ENCODE measurements at regions not wholly inside any gene's neighbourhood (a gene's known extent, or its start where the extent isn't known, plus 50 kb on each side); places are given as distances from the start of the nearest gene placed in this dataset.

DNA sequence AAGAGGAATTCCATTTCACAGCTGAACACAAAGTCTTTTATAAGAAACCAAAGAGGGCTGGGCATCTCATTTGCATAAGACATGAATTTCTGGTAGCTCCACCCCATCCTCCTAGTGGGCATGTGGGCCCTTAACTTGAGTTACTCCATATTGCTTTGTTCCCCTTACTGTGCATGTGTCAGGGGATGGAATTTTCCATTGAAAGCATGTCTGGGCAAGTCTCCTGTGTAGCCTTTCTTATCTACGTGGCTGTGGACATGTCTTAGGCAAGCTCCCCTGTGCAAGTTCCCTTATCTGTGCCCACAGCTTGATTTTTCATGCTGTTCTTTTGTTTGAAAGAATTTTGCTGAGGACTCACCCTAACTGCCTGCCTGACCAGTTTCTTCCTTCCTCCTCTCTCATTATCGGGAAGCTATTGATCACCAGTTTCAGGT lies 123.5 kb upstream of the JADE1 start (continued):
- TF ChIP-seq, protein P1, sequence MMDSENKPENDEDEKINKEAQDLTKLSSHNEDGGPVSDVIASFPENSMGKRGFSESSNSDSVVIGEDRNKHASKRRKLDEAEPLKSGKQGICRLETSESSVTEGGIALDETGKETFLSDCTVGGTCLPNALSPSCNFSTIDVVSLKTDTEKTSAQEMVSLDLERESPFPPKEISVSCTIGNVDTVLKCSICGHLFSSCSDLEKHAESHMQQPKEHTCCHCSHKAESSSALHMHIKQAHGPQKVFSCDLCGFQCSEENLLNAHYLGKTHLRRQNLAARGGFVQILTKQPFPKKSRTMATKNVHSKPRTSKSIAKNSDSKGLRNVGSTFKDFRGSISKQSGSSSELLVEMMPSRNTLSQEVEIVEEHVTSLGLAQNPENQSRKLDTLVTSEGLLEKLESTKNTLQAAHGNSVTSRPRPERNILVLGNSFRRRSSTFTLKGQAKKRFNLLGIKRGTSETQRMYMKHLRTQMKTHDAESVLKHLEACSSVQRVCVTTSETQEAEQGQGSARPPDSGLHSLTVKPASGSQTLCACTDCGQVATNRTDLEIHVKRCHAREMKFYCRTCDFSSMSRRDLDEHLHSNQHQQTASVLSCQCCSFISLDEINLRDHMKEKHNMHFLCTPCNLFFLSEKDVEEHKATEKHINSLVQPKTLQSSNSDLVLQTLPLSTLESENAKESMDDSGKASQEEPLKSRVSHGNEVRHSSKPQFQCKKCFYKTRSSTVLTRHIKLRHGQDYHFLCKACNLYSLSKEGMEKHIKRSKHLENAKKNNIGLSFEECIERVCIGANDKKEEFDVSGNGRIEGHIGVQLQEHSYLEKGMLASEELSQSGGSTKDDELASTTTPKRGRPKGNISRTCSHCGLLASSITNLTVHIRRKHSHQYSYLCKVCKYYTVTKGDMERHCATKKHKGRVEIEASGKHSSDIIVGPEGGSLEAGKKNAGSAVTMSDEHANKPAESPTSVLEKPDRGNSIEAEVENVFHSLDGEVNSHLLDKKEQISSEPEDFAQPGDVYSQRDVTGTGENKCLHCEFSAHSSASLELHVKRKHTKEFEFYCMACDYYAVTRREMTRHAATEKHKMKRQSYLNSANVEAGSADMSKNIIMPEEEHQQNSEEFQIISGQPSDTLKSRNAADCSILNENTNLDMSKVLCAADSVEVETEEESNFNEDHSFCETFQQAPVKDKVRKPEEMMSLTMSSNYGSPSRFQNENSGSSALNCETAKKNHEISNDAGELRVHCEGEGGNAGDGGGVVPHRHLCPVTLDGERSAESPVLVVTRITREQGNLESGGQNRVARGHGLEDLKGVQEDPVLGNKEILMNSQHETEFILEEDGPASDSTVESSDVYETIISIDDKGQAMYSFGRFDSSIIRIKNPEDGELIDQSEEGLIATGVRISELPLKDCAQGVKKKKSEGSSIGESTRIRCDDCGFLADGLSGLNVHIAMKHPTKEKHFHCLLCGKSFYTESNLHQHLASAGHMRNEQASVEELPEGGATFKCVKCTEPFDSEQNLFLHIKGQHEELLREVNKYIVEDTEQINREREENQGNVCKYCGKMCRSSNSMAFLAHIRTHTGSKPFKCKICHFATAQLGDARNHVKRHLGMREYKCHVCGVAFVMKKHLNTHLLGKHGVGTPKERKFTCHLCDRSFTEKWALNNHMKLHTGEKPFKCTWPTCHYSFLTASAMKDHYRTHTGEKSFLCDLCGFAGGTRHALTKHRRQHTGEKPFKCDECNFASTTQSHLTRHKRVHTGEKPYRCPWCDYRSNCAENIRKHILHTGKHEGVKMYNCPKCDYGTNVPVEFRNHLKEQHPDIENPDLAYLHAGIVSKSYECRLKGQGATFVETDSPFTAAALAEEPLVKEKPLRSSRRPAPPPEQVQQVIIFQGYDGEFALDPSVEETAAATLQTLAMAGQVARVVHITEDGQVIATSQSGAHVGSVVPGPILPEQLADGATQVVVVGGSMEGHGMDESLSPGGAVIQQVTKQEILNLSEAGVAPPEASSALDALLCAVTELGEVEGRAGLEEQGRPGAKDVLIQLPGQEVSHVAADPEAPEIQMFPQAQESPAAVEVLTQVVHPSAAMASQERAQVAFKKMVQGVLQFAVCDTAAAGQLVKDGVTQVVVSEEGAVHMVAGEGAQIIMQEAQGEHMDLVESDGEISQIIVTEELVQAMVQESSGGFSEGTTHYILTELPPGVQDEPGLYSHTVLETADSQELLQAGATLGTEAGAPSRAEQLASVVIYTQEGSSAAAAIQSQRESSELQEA (IDR thresholded peaks at IDR 0.05; ENCODE audit: low read depth) = no peak
- TF ChIP-seq LEF1 (IDR thresholded peaks at IDR 0.05) (peak; percentile 52; the same call in 1 of the 2 replicates), SIN3A (IDR thresholded peaks at IDR 0.05; ENCODE audit: borderline replicate concordance in 2 of 2, control insufficient read depth in 1 of 2, low read depth in 2 of 2, low read length in 2 of 2) (no peak), BCOR (IDR thresholded peaks at IDR 0.05) (no peak), ZNF79 (CRISPR knock-in tag; IDR thresholded peaks at IDR 0.05; ENCODE audit: low read depth) (no peak), EP400 (IDR thresholded peaks at IDR 0.05) (peak; percentile 42; the same call in 1 of the 2 replicates), ZNF583 (CRISPR knock-in tag; IDR thresholded peaks at IDR 0.05) (peak; percentile 93; the same call in 1 of the 2 replicates), CBFA2T3 (IDR thresholded peaks at IDR 0.05) (peak; percentile 93), PTRF (tag; IDR thresholded peaks at IDR 0.05) (peak; percentile 63), SMARCA4 (IDR thresholded peaks at IDR 0.05) (peak; percentile 71), GATAD2A (IDR thresholded peaks at IDR 0.05) (0 out of 2 replicates have a peak, but pooled peaks have one; percentile 11)
- TF ChIP-seq, protein P2, sequence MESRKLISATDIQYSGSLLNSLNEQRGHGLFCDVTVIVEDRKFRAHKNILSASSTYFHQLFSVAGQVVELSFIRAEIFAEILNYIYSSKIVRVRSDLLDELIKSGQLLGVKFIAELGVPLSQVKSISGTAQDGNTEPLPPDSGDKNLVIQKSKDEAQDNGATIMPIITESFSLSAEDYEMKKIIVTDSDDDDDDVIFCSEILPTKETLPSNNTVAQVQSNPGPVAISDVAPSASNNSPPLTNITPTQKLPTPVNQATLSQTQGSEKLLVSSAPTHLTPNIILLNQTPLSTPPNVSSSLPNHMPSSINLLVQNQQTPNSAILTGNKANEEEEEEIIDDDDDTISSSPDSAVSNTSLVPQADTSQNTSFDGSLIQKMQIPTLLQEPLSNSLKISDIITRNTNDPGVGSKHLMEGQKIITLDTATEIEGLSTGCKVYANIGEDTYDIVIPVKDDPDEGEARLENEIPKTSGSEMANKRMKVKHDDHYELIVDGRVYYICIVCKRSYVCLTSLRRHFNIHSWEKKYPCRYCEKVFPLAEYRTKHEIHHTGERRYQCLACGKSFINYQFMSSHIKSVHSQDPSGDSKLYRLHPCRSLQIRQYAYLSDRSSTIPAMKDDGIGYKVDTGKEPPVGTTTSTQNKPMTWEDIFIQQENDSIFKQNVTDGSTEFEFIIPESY (CRISPR knock-in tag; IDR thresholded peaks at IDR 0.05) = no peak
- TF ChIP-seq, protein P3, sequence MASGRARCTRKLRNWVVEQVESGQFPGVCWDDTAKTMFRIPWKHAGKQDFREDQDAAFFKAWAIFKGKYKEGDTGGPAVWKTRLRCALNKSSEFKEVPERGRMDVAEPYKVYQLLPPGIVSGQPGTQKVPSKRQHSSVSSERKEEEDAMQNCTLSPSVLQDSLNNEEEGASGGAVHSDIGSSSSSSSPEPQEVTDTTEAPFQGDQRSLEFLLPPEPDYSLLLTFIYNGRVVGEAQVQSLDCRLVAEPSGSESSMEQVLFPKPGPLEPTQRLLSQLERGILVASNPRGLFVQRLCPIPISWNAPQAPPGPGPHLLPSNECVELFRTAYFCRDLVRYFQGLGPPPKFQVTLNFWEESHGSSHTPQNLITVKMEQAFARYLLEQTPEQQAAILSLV (tag; IDR thresholded peaks at IDR 0.05) = peak; percentile 90
- TF ChIP-seq, protein P4, sequence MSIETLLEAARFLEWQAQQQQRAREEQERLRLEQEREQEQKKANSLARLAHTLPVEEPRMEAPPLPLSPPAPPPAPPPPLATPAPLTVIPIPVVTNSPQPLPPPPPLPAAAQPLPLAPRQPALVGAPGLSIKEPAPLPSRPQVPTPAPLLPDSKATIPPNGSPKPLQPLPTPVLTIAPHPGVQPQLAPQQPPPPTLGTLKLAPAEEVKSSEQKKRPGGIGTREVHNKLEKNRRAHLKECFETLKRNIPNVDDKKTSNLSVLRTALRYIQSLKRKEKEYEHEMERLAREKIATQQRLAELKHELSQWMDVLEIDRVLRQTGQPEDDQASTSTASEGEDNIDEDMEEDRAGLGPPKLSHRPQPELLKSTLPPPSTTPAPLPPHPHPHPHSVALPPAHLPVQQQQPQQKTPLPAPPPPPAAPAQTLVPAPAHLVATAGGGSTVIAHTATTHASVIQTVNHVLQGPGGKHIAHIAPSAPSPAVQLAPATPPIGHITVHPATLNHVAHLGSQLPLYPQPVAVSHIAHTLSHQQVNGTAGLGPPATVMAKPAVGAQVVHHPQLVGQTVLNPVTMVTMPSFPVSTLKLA (conservative IDR thresholded peaks at IDR 0.05) = no peak
- TF ChIP-seq, protein P5, sequence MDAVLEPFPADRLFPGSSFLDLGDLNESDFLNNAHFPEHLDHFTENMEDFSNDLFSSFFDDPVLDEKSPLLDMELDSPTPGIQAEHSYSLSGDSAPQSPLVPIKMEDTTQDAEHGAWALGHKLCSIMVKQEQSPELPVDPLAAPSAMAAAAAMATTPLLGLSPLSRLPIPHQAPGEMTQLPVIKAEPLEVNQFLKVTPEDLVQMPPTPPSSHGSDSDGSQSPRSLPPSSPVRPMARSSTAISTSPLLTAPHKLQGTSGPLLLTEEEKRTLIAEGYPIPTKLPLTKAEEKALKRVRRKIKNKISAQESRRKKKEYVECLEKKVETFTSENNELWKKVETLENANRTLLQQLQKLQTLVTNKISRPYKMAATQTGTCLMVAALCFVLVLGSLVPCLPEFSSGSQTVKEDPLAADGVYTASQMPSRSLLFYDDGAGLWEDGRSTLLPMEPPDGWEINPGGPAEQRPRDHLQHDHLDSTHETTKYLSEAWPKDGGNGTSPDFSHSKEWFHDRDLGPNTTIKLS (IDR thresholded peaks at IDR 0.05; ENCODE audit: borderline replicate concordance, low read depth) = peak; percentile 23; the same call in 1 of the 2 replicates
